OCI-LY7 (cell line): ENCODE measurements at regions not wholly inside any gene's neighbourhood (a gene's known extent, or its start where the extent isn't known, plus 50 kb on each side); places are given as distances from the start of the nearest gene placed in this dataset.

Source experiments
- BruUV-seq: library from RNA; stranded (reverse); fragments of 400-500 nt; replicated peaks from 2 replicates; lab custom pipeline; 2021; lab: Mats Ljungman, UMichigan
- CTCF ChIA-PET: fragments of 300-600 bp; sonication (Branson Sonifier 250); formaldehyde crosslinking; loops from one replicate; lab custom pipeline; 2022; ENCODE audit warnings: antibody characterized with exemption; ENCODE audit not compliant: unreplicated experiment; lab: Charles Lee
- POLR2A ChIA-PET: fragments of 300-600 bp; sonication (Branson Sonifier 250); formaldehyde crosslinking; loops from one replicate; lab custom pipeline; 2022; ENCODE audit warnings: antibody characterized with exemption; lab: Charles Lee
- DNase-seq: peaks from one replicate; pipeline ENCODE4 v3.0.0-alpha.2; 2015; ENCODE audit warnings: low spot score
- H2AFZ ChIP-seq: fragments of 200-600 bp; sonication (generic), shearing (Covaris generic); 2 replicates; pipeline ENCODE4 v1.6.1; 2014; ENCODE audit warnings: mild to moderate bottlenecking, antibody characterized with exemption, low read length, moderate library complexity
- H3K27ac ChIP-seq: fragments of 200-600 bp; sonication (generic); 2 replicates; pipeline ENCODE4 v1.5.1; 2014; ENCODE audit warnings: mixed run types, low read depth, mild to moderate bottlenecking, moderate library complexity, low read length, inconsistent platforms; ENCODE audit not compliant: poor library complexity, severe bottlenecking
- H3K36me3 ChIP-seq: fragments of 200-600 bp; sonication (generic); 2 replicates; pipeline ENCODE4 v1.6.1; 2014; ENCODE audit warnings: mild to moderate bottlenecking, antibody characterized with exemption, low read length, moderate library complexity, mixed read lengths; ENCODE audit not compliant: insufficient read depth
- H3K4me1 ChIP-seq: fragments of 200-600 bp; sonication (generic); 2 replicates; pipeline ENCODE4 v1.5.1; 2014; ENCODE audit warnings: mild to moderate bottlenecking, low read length; ENCODE audit not compliant: insufficient read depth, poor library complexity, severe bottlenecking
- H3K4me2 ChIP-seq: fragments of 200-600 bp; sonication (generic); 2 replicates; pipeline ENCODE4 v1.6.1; 2014; ENCODE audit warnings: mild to moderate bottlenecking, low read length
- H3K4me3 ChIP-seq: fragments of 200-600 bp; sonication (generic); 2 replicates; pipeline ENCODE4 v1.5.1; 2014; ENCODE audit warnings: mild to moderate bottlenecking, low read depth, low read length; ENCODE audit not compliant: poor library complexity, severe bottlenecking
- H3K79me2 ChIP-seq: fragments of 200-600 bp; sonication (generic); 2 replicates; pipeline ENCODE4 v1.6.1; 2016; ENCODE audit warnings: low read depth, mild to moderate bottlenecking, low read length, moderate library complexity, mixed read lengths; ENCODE audit not compliant: insufficient read depth
- H3K9me2 ChIP-seq: fragments of 200-600 bp; sonication (generic); 2 replicates; pipeline ENCODE4 v1.6.1; 2016; ENCODE audit warnings: mild to moderate bottlenecking, low read length, mixed read lengths; ENCODE audit not compliant: insufficient read depth
- H3K9me3 ChIP-seq: fragments of 200-600 bp; sonication (generic); 2 replicates; pipeline ENCODE4 v1.6.1; 2014; ENCODE audit warnings: mild to moderate bottlenecking, mixed run types, low read length, mixed read lengths
- H4K20me1 ChIP-seq: fragments of 200-600 bp; sonication (generic); 2 replicates; pipeline ENCODE4 v1.6.1; 2014; ENCODE audit warnings: mild to moderate bottlenecking, antibody characterized with exemption, low read length, moderate library complexity, mixed read lengths; ENCODE audit not compliant: insufficient read depth
- CTCF ChIP-seq: fragments of 200-600 bp; sonication (generic); conservative IDR thresholded peaks from 2 replicates; pipeline ENCODE4 v1.5.1; 2014; ENCODE audit warnings: mild to moderate bottlenecking, antibody characterized with exemption, low read length, moderate library complexity, mixed read lengths
- EZH2phosphoT487 ChIP-seq: fragments of 200-600 bp; sonication (generic); IDR thresholded peaks from 2 replicates; pipeline ENCODE4 v1.6.1; 2018; ENCODE audit warnings: low read depth, borderline replicate concordance, mild to moderate bottlenecking, mixed run types, antibody characterized with exemption, low read length, moderate library complexity, mixed read lengths
- intact Hi-C: fragments of 100-400 bp; cut with micrococcal nuclease; formaldehyde crosslinking; loops from one replicate; pipeline ENCODE4 v1.10.0; 2022; ENCODE audit not compliant: unreplicated experiment

GRCh38 chr13:106867249-106867648 is 299.3 kb upstream of the ARGLU1 start:
- no peak overlapping the region for H3K4me2 ChIP-seq
- POLR2A ChIA-PET = no interaction called here
- intact Hi-C loops = no loop called here

DNA sequence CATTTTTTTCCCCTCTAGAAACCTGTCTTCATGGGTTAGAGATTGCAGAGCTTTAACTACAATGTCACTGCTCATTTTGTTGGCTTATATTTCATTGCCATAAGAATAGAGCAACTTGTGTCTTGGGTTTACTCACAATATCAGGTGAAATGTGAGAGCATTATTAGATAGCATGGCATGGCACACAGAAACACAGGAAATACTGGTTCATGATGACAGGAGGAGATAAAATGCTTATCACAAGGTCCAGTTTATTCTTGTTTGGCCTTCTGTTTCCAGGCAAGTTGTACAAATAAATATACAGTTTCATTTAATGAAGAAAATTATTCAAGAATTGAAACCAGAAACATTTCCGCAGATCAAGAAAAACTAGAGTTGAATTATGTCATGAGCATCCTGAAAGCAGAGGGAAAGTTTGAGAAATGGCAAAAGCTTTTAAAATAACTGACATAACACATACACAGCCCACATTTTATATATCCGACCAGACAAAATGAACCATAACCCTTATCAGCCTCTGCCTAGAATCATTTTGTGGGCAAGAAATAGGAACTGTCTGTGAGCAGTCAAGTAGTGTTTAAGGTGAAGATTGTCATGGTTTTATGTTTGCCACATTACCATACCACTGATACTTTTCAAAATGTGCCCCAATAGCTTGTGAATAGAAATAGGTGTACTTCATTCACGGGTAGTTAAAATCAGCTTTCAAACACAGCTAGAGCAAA is 297.9 kb upstream of the ARGLU1 start:
- H4K20me1 ChIP-seq = no peaks in the 10 kb centered on the region
- H3K27ac ChIP-seq = no peak overlapping the region
- H3K36me3 ChIP-seq = no peaks in the 10 kb centered on the region
- H3K4me3 ChIP-seq = no peak overlapping the region
- CTCF ChIA-PET = no interaction called here
- POLR2A ChIA-PET = no interaction called here
- H2AFZ ChIP-seq = no peak overlapping the region
- H3K4me1 ChIP-seq = no peaks in the 10 kb centered on the region
- intact Hi-C loops = no loop called here
- H3K4me2 ChIP-seq = no peak overlapping the region
- H3K9me3 ChIP-seq = no peaks in the 10 kb centered on the region
- TF ChIP-seq EZH2phosphoT487 = no peak
- no peak for TF ChIP-seq CTCF
- BruUV-seq = no TSS peak
- H3K9me2 ChIP-seq = no peaks in the 10 kb centered on the region
- no peaks in the 10 kb centered on the region for H3K79me2 ChIP-seq
- no peak for DNase-seq

More at GRCh38 chr13:106867249-106867648, 299.3 kb upstream of the ARGLU1 start:
- no peaks in the 10 kb centered on the region for H3K36me3 ChIP-seq
- no peaks in the 10 kb centered on the region for H3K9me2 ChIP-seq
- H4K20me1 ChIP-seq = no peaks in the 10 kb centered on the region
- no TSS peak for BruUV-seq
- H2AFZ ChIP-seq = no peak overlapping the region
- CTCF ChIA-PET = no interaction called here
- no peak overlapping the region for H3K4me3 ChIP-seq
- no peaks in the 10 kb centered on the region for H3K4me1 ChIP-seq
- H3K9me3 ChIP-seq = no peaks in the 10 kb centered on the region
- no peak overlapping the region for H3K27ac ChIP-seq
- DNase-seq = no peak
- no peaks in the 10 kb centered on the region for H3K79me2 ChIP-seq
- no peak for TF ChIP-seq EZH2phosphoT487
- TF ChIP-seq CTCF = no peak

DNA sequence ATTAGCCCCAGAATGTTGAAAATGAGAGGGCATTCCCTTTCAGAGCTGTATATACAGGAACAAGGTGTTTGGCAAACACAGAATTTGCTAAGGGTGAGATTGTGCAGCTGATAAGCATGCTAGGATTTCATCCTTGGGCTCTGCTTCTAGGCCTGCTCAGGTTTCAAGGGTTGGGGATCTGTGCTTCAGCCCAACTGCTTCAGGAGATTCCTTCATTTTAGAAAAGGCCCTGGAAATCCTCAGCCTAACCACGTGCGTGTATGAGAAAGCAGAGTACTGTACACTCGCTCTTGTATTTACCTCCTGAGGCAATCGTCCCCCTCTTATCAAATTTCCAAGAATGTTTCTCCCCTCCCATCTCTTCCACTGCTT is 291.6 kb upstream of the ARGLU1 start:
- DNase-seq = no peak
- no peak overlapping the region for H3K4me3 ChIP-seq
- no peaks in the 10 kb centered on the region for H3K79me2 ChIP-seq
- POLR2A ChIA-PET = no interaction called here
- H3K27ac ChIP-seq = no peak overlapping the region
- no peaks in the 10 kb centered on the region for H3K9me2 ChIP-seq
- BruUV-seq = no TSS peak
- no peaks in the 10 kb centered on the region for H3K9me3 ChIP-seq
- intact Hi-C loops = no loop called here
- no peak overlapping the region for H2AFZ ChIP-seq
- H3K4me1 ChIP-seq = no peaks in the 10 kb centered on the region
- H3K36me3 ChIP-seq = no peaks in the 10 kb centered on the region
- H3K4me2 ChIP-seq = no peak overlapping the region
- TF ChIP-seq EZH2phosphoT487 (no peak), CTCF (no peak)
- H4K20me1 ChIP-seq = no peaks in the 10 kb centered on the region
- CTCF ChIA-PET = no interaction called here
